ENCODE measurements at regions not wholly inside any gene's neighbourhood (a gene's known extent, or its start where the extent isn't known, plus 50 kb on each side); places are given as distances from the start of the nearest gene placed in this dataset.

GRCh38 chr14:54172114-54172513 lies 215.5 kb upstream of the BMP4 start:
- Histone ChIP-seq H3K4me1 (ENCODE audit: control insufficient read depth, extremely low read depth, insufficient read depth, low read length) (peaks cover 3% of the 10 kb centered on the region), H3K27me3 (ENCODE audit: control insufficient read depth, insufficient read depth, low read length) (no peaks in the 10 kb centered on the region), H3K27ac (ENCODE audit: insufficient read depth, low read length) (no peak overlapping the region), H3K4me3 (replicated peaks in 1 of 4; ENCODE audit: control extremely low read depth in 1 of 4, insufficient read depth in 1 of 4, low read depth in 3 of 4, low read length in 4 of 4) (no peak overlapping the region), H3K4me2 (ENCODE audit: extremely low read depth, insufficient read depth, low read length) (no peak overlapping the region), H3K9me3 (ENCODE audit: control insufficient read depth, insufficient read depth, low read depth, low read length) (no peaks in the 10 kb centered on the region), H3K79me2 (ENCODE audit: control insufficient read depth, insufficient read depth, low read length) (no peaks in the 10 kb centered on the region), H3K9ac (ENCODE audit: insufficient read depth, low read length) (no peak overlapping the region), H4K20me1 (ENCODE audit: control insufficient read depth, extremely low read depth, insufficient read depth, low read length) (no peaks in the 10 kb centered on the region), H2AFZ (ENCODE audit: low read length) (no peak overlapping the region), H3K36me3 (ENCODE audit: control insufficient read depth, insufficient read depth, low read length) (no peaks in the 10 kb centered on the region)
- DNase-seq (ENCODE audit: low read depth in 2 of 2): no peak
- no peak for TF ChIP-seq EZH2 (IDR thresholded peaks at IDR 0.05; ENCODE audit: low read length, missing control alignments)
- TF ChIP-seq, protein P1, sequence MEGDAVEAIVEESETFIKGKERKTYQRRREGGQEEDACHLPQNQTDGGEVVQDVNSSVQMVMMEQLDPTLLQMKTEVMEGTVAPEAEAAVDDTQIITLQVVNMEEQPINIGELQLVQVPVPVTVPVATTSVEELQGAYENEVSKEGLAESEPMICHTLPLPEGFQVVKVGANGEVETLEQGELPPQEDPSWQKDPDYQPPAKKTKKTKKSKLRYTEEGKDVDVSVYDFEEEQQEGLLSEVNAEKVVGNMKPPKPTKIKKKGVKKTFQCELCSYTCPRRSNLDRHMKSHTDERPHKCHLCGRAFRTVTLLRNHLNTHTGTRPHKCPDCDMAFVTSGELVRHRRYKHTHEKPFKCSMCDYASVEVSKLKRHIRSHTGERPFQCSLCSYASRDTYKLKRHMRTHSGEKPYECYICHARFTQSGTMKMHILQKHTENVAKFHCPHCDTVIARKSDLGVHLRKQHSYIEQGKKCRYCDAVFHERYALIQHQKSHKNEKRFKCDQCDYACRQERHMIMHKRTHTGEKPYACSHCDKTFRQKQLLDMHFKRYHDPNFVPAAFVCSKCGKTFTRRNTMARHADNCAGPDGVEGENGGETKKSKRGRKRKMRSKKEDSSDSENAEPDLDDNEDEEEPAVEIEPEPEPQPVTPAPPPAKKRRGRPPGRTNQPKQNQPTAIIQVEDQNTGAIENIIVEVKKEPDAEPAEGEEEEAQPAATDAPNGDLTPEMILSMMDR (conservative IDR thresholded peaks at IDR 0.05 in 1 of 2, IDR thresholded peaks at IDR 0.05 in 1 of 2; ENCODE audit: low read depth in 1 of 2, low read length in 2 of 2): no peak

GRCh38 chr14:54172562-54172961 lies 215.9 kb upstream of the BMP4 start:
- Histone ChIP-seq H2AFZ (ENCODE audit: low read length) (no peak overlapping the region), H4K20me1 (ENCODE audit: control insufficient read depth, extremely low read depth, insufficient read depth, low read length) (no peaks in the 10 kb centered on the region), H3K4me3 (replicated peaks in 1 of 4; ENCODE audit: control extremely low read depth in 1 of 4, insufficient read depth in 1 of 4, low read depth in 3 of 4, low read length in 4 of 4) (no peak overlapping the region), H3K27ac (ENCODE audit: insufficient read depth, low read length) (no peak overlapping the region), H3K9me3 (ENCODE audit: control insufficient read depth, insufficient read depth, low read depth, low read length) (no peaks in the 10 kb centered on the region), H3K9ac (ENCODE audit: insufficient read depth, low read length) (no peak overlapping the region), H3K4me2 (ENCODE audit: extremely low read depth, insufficient read depth, low read length) (no peak overlapping the region), H3K36me3 (ENCODE audit: control insufficient read depth, insufficient read depth, low read length) (no peaks in the 10 kb centered on the region), H3K27me3 (ENCODE audit: control insufficient read depth, insufficient read depth, low read length) (no peaks in the 10 kb centered on the region), H3K79me2 (ENCODE audit: control insufficient read depth, insufficient read depth, low read length) (no peaks in the 10 kb centered on the region), H3K4me1 (ENCODE audit: control insufficient read depth, extremely low read depth, insufficient read depth, low read length) (peaks cover 3% of the 10 kb centered on the region)
- peak in 1 of 2 donors; percentile 24 for DNase-seq (ENCODE audit: low read depth in 2 of 2)
- TF ChIP-seq, protein P1 (conservative IDR thresholded peaks at IDR 0.05 in 1 of 2, IDR thresholded peaks at IDR 0.05 in 1 of 2; ENCODE audit: low read depth in 1 of 2, low read length in 2 of 2): no peak
- TF ChIP-seq EZH2 (IDR thresholded peaks at IDR 0.05; ENCODE audit: low read length, missing control alignments): no peak

DNA sequence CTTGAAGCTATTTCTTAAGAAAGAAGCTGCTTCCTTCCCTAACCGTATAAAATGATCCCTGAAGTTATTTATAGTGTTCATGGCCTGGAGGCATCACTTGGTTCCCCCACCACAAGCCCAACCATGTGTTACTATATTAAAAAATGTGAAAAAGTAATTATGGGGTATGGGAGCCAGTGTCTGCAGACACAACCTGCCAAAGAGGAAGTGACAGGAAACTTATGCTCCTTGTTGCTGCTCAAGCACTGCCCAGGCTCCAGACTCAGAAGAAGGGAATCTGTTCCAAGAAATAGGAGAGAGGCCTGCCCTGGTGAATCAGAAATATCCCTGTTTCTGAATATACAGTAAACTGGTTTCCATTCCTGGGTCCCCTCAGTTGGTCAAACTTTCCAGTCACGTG lies 217.2 kb upstream of the BMP4 start:
- H3K4me2 ChIP-seq (ENCODE audit: extremely low read depth, insufficient read depth, low read length): no peak overlapping the region
- H3K36me3 ChIP-seq (ENCODE audit: control insufficient read depth, insufficient read depth, low read length): no peaks in the 10 kb centered on the region
- no peak overlapping the region for H2AFZ ChIP-seq (ENCODE audit: low read length)
- H3K9me3 ChIP-seq (ENCODE audit: control insufficient read depth, insufficient read depth, low read depth, low read length): no peaks in the 10 kb centered on the region
- TF ChIP-seq, protein P1 (conservative IDR thresholded peaks at IDR 0.05 in 1 of 2, IDR thresholded peaks at IDR 0.05 in 1 of 2; ENCODE audit: low read depth in 1 of 2, low read length in 2 of 2): no peak
- no peak for TF ChIP-seq EZH2 (IDR thresholded peaks at IDR 0.05; ENCODE audit: low read length, missing control alignments)
- H3K4me3 ChIP-seq (replicated peaks in 1 of 4; ENCODE audit: control extremely low read depth in 1 of 4, insufficient read depth in 1 of 4, low read depth in 3 of 4, low read length in 4 of 4): no peak overlapping the region
- H3K9ac ChIP-seq (ENCODE audit: insufficient read depth, low read length): no peak overlapping the region
- no peaks in the 10 kb centered on the region for H4K20me1 ChIP-seq (ENCODE audit: control insufficient read depth, extremely low read depth, insufficient read depth, low read length)
- peak; percentile 16 to 54 for DNase-seq (ENCODE audit: low read depth in 2 of 2)
- no peaks in the 10 kb centered on the region for H3K79me2 ChIP-seq (ENCODE audit: control insufficient read depth, insufficient read depth, low read length)
- no peaks in the 10 kb centered on the region for H3K27me3 ChIP-seq (ENCODE audit: control insufficient read depth, insufficient read depth, low read length)
- peaks cover 3% of the 10 kb centered on the region for H3K4me1 ChIP-seq (ENCODE audit: control insufficient read depth, extremely low read depth, insufficient read depth, low read length)
- no peak overlapping the region for H3K27ac ChIP-seq (ENCODE audit: insufficient read depth, low read length)
